AG09309 (cell line): ENCODE measurements at regions not wholly inside any gene's neighbourhood (a gene's known extent, or its start where the extent isn't known, plus 50 kb on each side); places are given as distances from the start of the nearest gene placed in this dataset.

ENCODE experiments used
- DNase-seq: peaks from one replicate; pipeline ENCODE4 v3.0.0-alpha.2; 2010; ENCODE audit warnings: low read depth
- H3K4me3 ChIP-seq: 2 replicates; pipeline ENCODE4 v1.5.1; 2011; ENCODE audit warnings: mild to moderate bottlenecking, low read depth, low read length, moderate library complexity; ENCODE audit not compliant: control insufficient read depth
- CTCF ChIP-seq: IDR thresholded peaks from 2 replicates; pipeline ENCODE4 v1.5.1; 2011; ENCODE audit warnings: mild to moderate bottlenecking, low read depth, low read length, inconsistent platforms; ENCODE audit not compliant: insufficient read depth, control insufficient read depth; ENCODE audit errors: missing control alignments

GRCh38 chr2:7915302-7916091, 766.4 kb upstream of the ID2 start:
- no peak overlapping the region for H3K4me3 ChIP-seq
- peak; percentile 29 for DNase-seq
- TF ChIP-seq CTCF = no peak

DNA sequence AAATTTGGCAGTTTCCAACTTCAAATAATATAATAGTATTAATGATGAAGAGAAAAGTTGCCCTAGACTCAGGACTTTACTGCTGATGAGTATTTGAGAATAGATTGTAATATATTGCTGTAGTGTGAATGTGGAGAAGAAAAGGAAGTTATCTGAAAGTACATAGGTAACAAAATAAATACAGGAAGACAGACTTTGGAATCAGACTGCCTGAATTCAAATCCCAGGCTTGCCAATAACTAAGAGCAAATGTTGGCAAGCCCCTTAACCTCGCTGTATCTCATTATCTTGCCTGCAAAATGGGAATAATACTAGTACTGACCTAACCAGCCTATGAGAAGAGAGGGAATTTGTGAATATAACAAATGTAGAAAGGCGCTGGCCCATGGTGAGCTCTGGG, 765.2 kb upstream of the ID2 start:
- H3K4me3 ChIP-seq = no peak overlapping the region
- no peak for TF ChIP-seq CTCF
- no peak for DNase-seq

GRCh38 chr2:7919510-7919909, 762.3 kb upstream of the ID2 start:
- H3K4me3 ChIP-seq = no peak overlapping the region
- no peak for DNase-seq
- TF ChIP-seq CTCF = no peak

- DNase-seq = no peak
Observed at GRCh38 chr2:7924023-7924762, 757.7 kb upstream of the ID2 start.

DNA sequence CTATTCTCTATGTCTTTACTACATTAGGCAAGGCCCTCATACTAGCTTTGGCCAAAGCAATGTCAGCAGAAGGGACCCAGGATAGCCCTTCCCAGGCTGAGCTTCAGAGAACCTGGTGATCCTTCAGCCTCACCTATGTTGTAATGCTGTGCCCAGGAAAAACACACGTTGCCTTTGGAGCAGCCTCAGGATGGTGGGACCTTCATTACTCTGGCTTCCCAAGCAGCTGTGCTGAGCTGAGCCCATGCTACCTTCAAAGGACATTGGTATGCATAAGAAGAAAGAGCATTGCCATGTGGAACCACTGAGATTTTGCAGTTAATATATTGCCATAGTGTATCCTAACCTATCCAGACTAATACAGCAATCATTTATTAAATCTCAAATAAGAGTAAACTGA, 756.4 kb upstream of the ID2 start:
- no peak overlapping the region for H3K4me3 ChIP-seq
- DNase-seq = no peak
- TF ChIP-seq CTCF = no peak

More at GRCh38 chr2:7924023-7924762, 757.7 kb upstream of the ID2 start:
- TF ChIP-seq CTCF = no peak
- H3K4me3 ChIP-seq = no peak overlapping the region

DNA sequence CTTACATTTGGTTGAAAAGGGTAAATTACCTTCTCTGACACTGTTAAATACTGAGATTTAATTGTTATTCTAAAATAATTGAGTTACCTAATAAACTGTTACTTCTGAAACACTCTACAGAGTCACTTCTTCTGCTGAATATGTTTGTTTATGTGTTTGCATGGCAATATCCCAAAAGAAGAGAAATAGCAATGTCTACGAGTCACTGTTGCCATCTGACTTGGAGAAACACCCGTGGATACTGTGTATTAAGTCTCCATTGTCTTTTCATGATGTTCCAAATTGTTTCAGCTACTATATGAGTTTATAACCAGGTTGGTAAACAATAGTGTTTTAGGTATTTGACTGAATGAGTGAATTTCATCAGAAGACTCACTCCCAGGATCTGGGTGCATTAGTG, 754.2 kb upstream of the ID2 start:
- TF ChIP-seq CTCF = no peak
- no peak for DNase-seq
- no peak overlapping the region for H3K4me3 ChIP-seq

GRCh38 chr2:7929281-7929680, 752.6 kb upstream of the ID2 start:
- TF ChIP-seq CTCF = no peak
- H3K4me3 ChIP-seq = no peak overlapping the region
- DNase-seq = no peak
